ENCODE measurements at regions not wholly inside any gene's neighbourhood (a gene's known extent, or its start where the extent isn't known, plus 50 kb on each side); places are given as distances from the start of the nearest gene placed in this dataset.

- H3K4me3 ChIP-seq (ENCODE audit: low read depth, low read length) = no peak overlapping the region
- TF ChIP-seq CTCF (IDR thresholded peaks at IDR 0.05; ENCODE audit: insufficient read depth, low read length, missing control alignments) = no peak
- POLR2A ChIA-PET = no interaction called here
- CTCF ChIA-PET = interaction anchor here (1.1 to 2.1 kb wide), 2 partner anchors 10 to 401 kb away, joined by 3 to 4 read pairs; no protein-coding TSS in a partner anchor
- DNase-seq (ENCODE audit: low read depth, low spot score) = no peak
These were observed 403.6 kb downstream of the PDGFC start for GRCh38 chr4:156568041-156568440.

- POLR2A ChIA-PET = no interaction called here
- TF ChIP-seq CTCF (IDR thresholded peaks at IDR 0.05; ENCODE audit: insufficient read depth, low read length, missing control alignments) = no peak
- CTCF ChIA-PET = no interaction called here
- no peak for DNase-seq (ENCODE audit: low read depth, low spot score)
- no peak overlapping the region for H3K4me3 ChIP-seq (ENCODE audit: low read depth, low read length)
These were observed 410.9 kb downstream of the PDGFC start for GRCh38 chr4:156560701-156561100.

GRCh38 chr4:156559346-156559745 is 412.3 kb downstream of the PDGFC start:
- DNase-seq (ENCODE audit: low read depth, low spot score) = no peak
- CTCF ChIA-PET = no interaction called here
- POLR2A ChIA-PET = no interaction called here
- H3K4me3 ChIP-seq (ENCODE audit: low read depth, low read length) = no peak overlapping the region
- TF ChIP-seq CTCF (IDR thresholded peaks at IDR 0.05; ENCODE audit: insufficient read depth, low read length, missing control alignments) = no peak

- TF ChIP-seq CTCF (IDR thresholded peaks at IDR 0.05; ENCODE audit: insufficient read depth, low read length, missing control alignments) = no peak
- H3K4me3 ChIP-seq (ENCODE audit: low read depth, low read length) = no peak overlapping the region
- ChIA-PET POLR2A (no interaction called here), CTCF (interaction anchor here (1.2 kb wide), 1 partner anchor 10 kb away, joined by 3 read pairs; no protein-coding TSS in a partner anchor)
- DNase-seq (ENCODE audit: low read depth, low spot score) = no peak
These were observed 413.1 kb downstream of the PDGFC start for GRCh38 chr4:156558373-156559025.

GRCh38 chr4:156557920-156558319 is 413.7 kb downstream of the PDGFC start:
- H3K4me3 ChIP-seq (ENCODE audit: low read depth, low read length) = no peak overlapping the region
- TF ChIP-seq CTCF (IDR thresholded peaks at IDR 0.05; ENCODE audit: insufficient read depth, low read length, missing control alignments) = no peak
- ChIA-PET CTCF (interaction anchor here (1.2 kb wide), 1 partner anchor 10 kb away, joined by 3 read pairs; no protein-coding TSS in a partner anchor), POLR2A (interaction anchor here (0.6 kb wide), 1 partner anchor 388 kb away, joined by 3 read pairs; no protein-coding TSS in a partner anchor)
- no peak for DNase-seq (ENCODE audit: low read depth, low spot score)

GRCh38 chr4:156556336-156556735 is 415.3 kb downstream of the PDGFC start:
- CTCF ChIA-PET = no interaction called here
- no peak for TF ChIP-seq CTCF (IDR thresholded peaks at IDR 0.05; ENCODE audit: insufficient read depth, low read length, missing control alignments)
- POLR2A ChIA-PET = no interaction called here
- no peak for DNase-seq (ENCODE audit: low read depth, low spot score)
- no peak overlapping the region for H3K4me3 ChIP-seq (ENCODE audit: low read depth, low read length)

Measured in AG04449 (cell line).